NCI-H748 (cell line): ENCODE measurements at regions not wholly inside any gene's neighbourhood (a gene's known extent, or its start where the extent isn't known, plus 50 kb on each side); places are given as distances from the start of the nearest gene placed in this dataset.

Experiments
- DNase-seq: peaks from one replicate; lab custom pipeline; 2025; ENCODE audit not compliant: unreplicated experiment; lab: John Stamatoyannopoulos, UW

GRCh38 chr15:62785881-62786828 lies 256.4 kb upstream of the TPM1 start:
- no peak for DNase-seq

DNA sequence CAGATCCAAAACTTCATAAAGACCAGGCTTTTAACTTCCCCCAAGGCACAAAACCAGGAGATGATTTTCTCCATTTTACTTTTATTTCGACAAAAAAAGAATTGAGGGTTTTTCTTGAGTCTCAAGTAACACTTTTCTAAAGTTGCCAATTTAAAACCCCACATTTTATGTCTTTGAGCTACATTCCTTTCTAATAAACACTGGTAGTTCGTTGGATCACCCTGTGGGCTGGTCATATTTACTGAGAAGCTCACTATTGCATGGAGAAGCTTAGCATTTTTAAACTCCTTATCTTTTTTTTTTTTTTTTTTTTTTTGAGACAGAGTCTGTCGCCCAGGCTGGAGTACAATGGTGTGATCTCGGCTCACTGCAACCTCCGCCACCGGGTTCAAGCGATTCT lies 255.1 kb upstream of the TPM1 start:
- DNase-seq, result no peak

- DNase-seq, result no peak
These were observed 254.3 kb upstream of the TPM1 start for GRCh38 chr15:62788224-62788623.

- DNase-seq, result no peak
These were observed 252.0 kb upstream of the TPM1 start for GRCh38 chr15:62790546-62790945.

DNA sequence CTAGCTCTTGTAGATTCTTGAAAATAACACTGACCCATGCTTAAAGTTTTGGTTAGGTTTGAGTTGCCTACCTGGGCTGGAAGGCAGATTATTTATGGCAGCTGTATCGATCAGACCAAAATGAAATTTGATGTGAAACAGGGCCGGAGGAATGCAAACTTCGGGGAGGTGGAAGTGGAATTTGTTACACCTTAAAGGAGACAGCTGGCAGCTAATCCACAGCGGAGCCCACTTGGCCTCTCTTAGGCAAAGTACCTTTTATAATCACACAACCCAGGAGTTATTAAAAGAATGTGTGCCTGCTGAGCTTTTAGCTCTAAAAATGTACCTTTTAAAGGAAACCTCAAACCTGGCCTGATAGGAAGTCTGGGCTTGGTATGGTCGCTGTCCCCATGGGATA lies 250.9 kb upstream of the TPM1 start:
- no peak for DNase-seq

- DNase-seq, result no peak
These were observed 249.4 kb upstream of the TPM1 start for GRCh38 chr15:62792986-62793751.

DNA sequence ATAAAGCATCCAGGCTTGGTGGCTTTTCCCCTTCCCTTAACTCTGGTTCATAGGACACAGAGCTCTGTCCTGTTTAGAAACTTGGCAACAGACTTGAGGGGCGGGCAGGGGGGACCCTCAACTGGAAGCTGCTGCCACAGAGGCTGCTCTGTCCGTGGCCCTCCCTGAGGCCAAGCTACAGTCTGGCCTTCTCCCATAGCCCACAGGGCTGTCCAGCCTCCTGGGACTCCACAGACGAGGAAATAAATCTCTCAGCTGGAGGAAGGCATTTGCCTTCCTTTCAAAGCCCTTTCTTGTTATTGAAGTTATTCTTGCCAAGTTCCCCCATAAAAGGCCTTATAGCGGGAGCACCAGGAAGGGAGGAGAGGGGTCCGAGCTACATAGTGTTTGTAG lies 248.8 kb upstream of the TPM1 start:
- no peak for DNase-seq

- no peak for DNase-seq
These were observed 247.4 kb upstream of the TPM1 start for GRCh38 chr15:62795171-62795570.

GRCh38 chr15:62795700-62796695 lies 246.5 kb upstream of the TPM1 start:
- no peak for DNase-seq

GRCh38 chr15:62797171-62797570 lies 245.4 kb upstream of the TPM1 start:
- DNase-seq, result no peak

DNA sequence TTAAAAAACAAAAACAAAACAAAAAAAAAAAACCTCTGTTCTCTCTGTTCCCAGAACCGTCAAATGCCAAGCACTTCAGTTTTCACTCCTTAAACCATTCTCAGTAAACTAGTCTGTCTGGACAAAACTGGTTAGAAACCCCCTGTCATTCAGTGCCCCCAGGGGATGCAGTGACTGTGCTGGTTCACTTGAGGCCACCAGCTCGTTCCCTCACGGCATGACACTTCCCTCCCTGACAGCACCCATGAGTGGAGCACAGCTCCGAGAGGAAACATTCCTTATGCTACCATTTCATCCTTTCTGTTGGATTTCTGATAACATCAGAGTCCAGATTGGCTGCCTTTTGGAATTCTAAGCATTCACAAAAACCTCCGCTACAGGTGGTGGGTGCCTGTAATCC lies 244.0 kb upstream of the TPM1 start:
- no peak for DNase-seq

GRCh38 chr15:62799037-62799436 lies 243.5 kb upstream of the TPM1 start:
- DNase-seq, result no peak

GRCh38 chr15:62799919-62800318 lies 242.6 kb upstream of the TPM1 start:
- DNase-seq, result no peak

- no peak for DNase-seq
These were observed 239.9 kb upstream of the TPM1 start for GRCh38 chr15:62802612-62803011.

- no peak for DNase-seq
These were observed 238.6 kb upstream of the TPM1 start for GRCh38 chr15:62803856-62804400.

GRCh38 chr15:62805502-62805901 lies 237.0 kb upstream of the TPM1 start:
- DNase-seq, result no peak

- DNase-seq, result no peak
These were observed 234.9 kb upstream of the TPM1 start for GRCh38 chr15:62807539-62808130.

DNA sequence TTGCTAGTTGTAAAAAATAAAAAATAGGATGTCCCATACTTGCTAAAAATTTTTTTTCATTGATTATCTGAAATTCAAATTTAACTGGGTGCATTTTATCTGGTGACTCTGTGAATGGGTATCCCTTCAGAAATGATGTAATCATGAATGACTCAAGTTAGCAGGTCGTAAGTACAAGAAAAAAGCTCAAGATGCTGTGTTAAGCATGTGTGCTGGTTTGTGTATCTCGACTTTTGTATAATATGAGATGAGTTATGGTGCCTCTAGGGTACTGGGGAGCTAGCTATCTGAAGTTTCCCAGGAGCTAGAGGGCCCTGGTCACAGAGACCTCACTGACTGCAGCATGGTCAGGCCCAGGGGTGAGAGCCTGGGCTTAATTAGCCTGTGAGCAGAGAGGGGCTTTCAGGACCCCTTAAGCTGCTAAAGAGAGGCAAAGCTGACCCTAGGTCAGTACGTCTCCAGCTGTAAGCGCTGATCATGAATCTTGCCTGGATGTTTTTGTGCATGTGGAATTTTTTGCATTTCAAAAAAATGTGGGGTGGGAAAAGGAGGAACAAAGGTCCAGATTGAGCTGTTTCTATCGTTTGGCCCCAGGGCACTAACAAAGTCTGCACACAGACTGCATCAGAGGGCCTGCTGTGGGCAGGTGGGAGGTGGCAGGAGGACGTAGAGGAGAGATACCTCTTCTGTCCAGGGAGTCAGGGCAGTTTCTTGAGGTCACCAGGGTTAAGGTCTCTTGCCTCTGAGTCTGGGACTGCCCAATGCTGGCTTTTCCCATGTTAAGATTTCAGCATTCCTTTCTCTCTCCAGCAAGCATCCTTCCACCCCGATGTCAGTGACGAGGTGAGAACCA lies 233.2 kb upstream of the TPM1 start:
- DNase-seq, result no peak

DNA sequence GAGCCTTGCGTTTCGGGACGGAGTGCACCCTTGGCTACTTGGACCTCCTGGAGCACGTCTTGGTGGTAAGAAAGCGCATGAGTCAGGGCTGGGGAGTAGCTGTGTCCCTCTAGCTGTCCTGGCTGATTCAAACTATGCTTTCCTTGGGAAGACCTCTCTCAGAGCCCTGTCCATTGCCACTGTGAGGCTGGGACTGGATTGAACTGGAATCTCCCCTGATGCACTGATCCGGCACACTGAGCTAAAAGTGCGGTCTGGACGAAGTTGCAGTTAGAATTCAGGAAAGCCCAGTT lies 232.6 kb upstream of the TPM1 start:
- DNase-seq, result no peak

- no peak for DNase-seq
These were observed 230.1 kb upstream of the TPM1 start for GRCh38 chr15:62812515-62812835.
